ENCODE measurements at regions not wholly inside any gene's neighbourhood (a gene's known extent, or its start where the extent isn't known, plus 50 kb on each side); places are given as distances from the start of the nearest gene placed in this dataset.

- Histone ChIP-seq H3K36me3 (ENCODE audit: control insufficient read depth in 2 of 3, insufficient read depth in 3 of 3, low read length in 3 of 3) (no peaks in the 10 kb centered on the region), H3K4me1 (ENCODE audit: control insufficient read depth in 2 of 3, insufficient read depth in 2 of 3, low read depth in 1 of 3, low read length in 3 of 3) (no peaks in the 10 kb centered on the region), H3K27me3 (ENCODE audit: control insufficient read depth, insufficient read depth, low read length) (no peaks in the 10 kb centered on the region), H3K4me3 (ENCODE audit: low read length in 3 of 3) (no peak overlapping the region), H3K27ac (ENCODE audit: low read depth in 2 of 2, low read length in 2 of 2) (no peak overlapping the region), H3K9me3 (ENCODE audit: control insufficient read depth in 2 of 3, insufficient read depth in 1 of 3, low read length in 3 of 3) (no peaks in the 10 kb centered on the region), H3K9ac (ENCODE audit: low read length in 3 of 3) (no peak overlapping the region)
- no peak for TF ChIP-seq CTCF (IDR thresholded peaks at IDR 0.05; ENCODE audit: borderline replicate concordance, extremely low read depth, insufficient read depth)
- DNase-seq = no peak
- intact Hi-C loops (cut with DNase I) = no loop called here
- no peak for FAIRE-seq
Measured at GRCh38 chr17:52532373-52532772, 373.9 kb upstream of the CA10 start.

GRCh38 chr17:52524096-52524637, 365.7 kb upstream of the CA10 start:
- no peak for FAIRE-seq
- Histone ChIP-seq H3K4me1 (ENCODE audit: control insufficient read depth in 2 of 3, insufficient read depth in 2 of 3, low read depth in 1 of 3, low read length in 3 of 3) (no peaks in the 10 kb centered on the region), H3K27ac (ENCODE audit: low read depth in 2 of 2, low read length in 2 of 2) (no peak overlapping the region), H3K36me3 (ENCODE audit: control insufficient read depth in 2 of 3, insufficient read depth in 3 of 3, low read length in 3 of 3) (no peaks in the 10 kb centered on the region), H3K4me3 (ENCODE audit: low read length in 3 of 3) (no peak overlapping the region), H3K27me3 (ENCODE audit: control insufficient read depth, insufficient read depth, low read length) (no peaks in the 10 kb centered on the region), H3K9ac (ENCODE audit: low read length in 3 of 3) (no peak overlapping the region), H3K9me3 (ENCODE audit: control insufficient read depth in 2 of 3, insufficient read depth in 1 of 3, low read length in 3 of 3) (no peaks in the 10 kb centered on the region)
- no peak for TF ChIP-seq CTCF (IDR thresholded peaks at IDR 0.05; ENCODE audit: borderline replicate concordance, extremely low read depth, insufficient read depth)
- peak in 2 of 5 donors; percentile 14 to 22 for DNase-seq
- intact Hi-C loops (cut with DNase I) = no loop called here

- no peak overlapping the region for H3K27ac ChIP-seq (ENCODE audit: low read depth in 2 of 2, low read length in 2 of 2)
- no peak for FAIRE-seq
- TF ChIP-seq CTCF (IDR thresholded peaks at IDR 0.05; ENCODE audit: borderline replicate concordance, extremely low read depth, insufficient read depth) = no peak
- no peak for DNase-seq
- no peak overlapping the region for H3K9ac ChIP-seq (ENCODE audit: low read length in 3 of 3)
- H3K9me3 ChIP-seq (ENCODE audit: control insufficient read depth in 2 of 3, insufficient read depth in 1 of 3, low read length in 3 of 3) = no peaks in the 10 kb centered on the region
- no peaks in the 10 kb centered on the region for H3K36me3 ChIP-seq (ENCODE audit: control insufficient read depth in 2 of 3, insufficient read depth in 3 of 3, low read length in 3 of 3)
- intact Hi-C loops (cut with DNase I) = no loop called here
- no peaks in the 10 kb centered on the region for H3K27me3 ChIP-seq (ENCODE audit: control insufficient read depth, insufficient read depth, low read length)
- no peak overlapping the region for H3K4me3 ChIP-seq (ENCODE audit: low read length in 3 of 3)
- no peaks in the 10 kb centered on the region for H3K4me1 ChIP-seq (ENCODE audit: control insufficient read depth in 2 of 3, insufficient read depth in 2 of 3, low read depth in 1 of 3, low read length in 3 of 3)
Measured at GRCh38 chr17:52517176-52517575, 358.7 kb upstream of the CA10 start.

GRCh38 chr17:52515927-52516326, 357.4 kb upstream of the CA10 start:
- intact Hi-C loops (cut with DNase I) = no loop called here
- Histone ChIP-seq H3K4me1 (ENCODE audit: control insufficient read depth in 2 of 3, insufficient read depth in 2 of 3, low read depth in 1 of 3, low read length in 3 of 3) (no peaks in the 10 kb centered on the region), H3K9me3 (ENCODE audit: control insufficient read depth in 2 of 3, insufficient read depth in 1 of 3, low read length in 3 of 3) (no peaks in the 10 kb centered on the region), H3K9ac (ENCODE audit: low read length in 3 of 3) (no peak overlapping the region), H3K4me3 (ENCODE audit: low read length in 3 of 3) (no peak overlapping the region), H3K36me3 (ENCODE audit: control insufficient read depth in 2 of 3, insufficient read depth in 3 of 3, low read length in 3 of 3) (no peaks in the 10 kb centered on the region), H3K27me3 (ENCODE audit: control insufficient read depth, insufficient read depth, low read length) (no peaks in the 10 kb centered on the region), H3K27ac (ENCODE audit: low read depth in 2 of 2, low read length in 2 of 2) (no peak overlapping the region)
- DNase-seq (no peak), FAIRE-seq (no peak)
- TF ChIP-seq CTCF (IDR thresholded peaks at IDR 0.05; ENCODE audit: borderline replicate concordance, extremely low read depth, insufficient read depth) = no peak

All from kidney (tissue), 13 donors.